ENCODE measurements at regions not wholly inside any gene's neighbourhood (a gene's known extent, or its start where the extent isn't known, plus 50 kb on each side); places are given as distances from the start of the nearest gene placed in this dataset.

GRCh38 chr22:49566141-49566541 is 261.5 kb downstream of the BRD1 start:
- no peak for TF ChIP-seq CTCF (IDR thresholded peaks at IDR 0.05; ENCODE audit: low read depth, low read length)
- DNase-seq (ENCODE audit: extremely low read depth, low read depth): no peak

- no peak for DNase-seq (ENCODE audit: extremely low read depth, low read depth)
- TF ChIP-seq CTCF (IDR thresholded peaks at IDR 0.05; ENCODE audit: low read depth, low read length): no peak
Observed at GRCh38 chr22:49565516-49565855, 262.2 kb downstream of the BRD1 start.

DNA sequence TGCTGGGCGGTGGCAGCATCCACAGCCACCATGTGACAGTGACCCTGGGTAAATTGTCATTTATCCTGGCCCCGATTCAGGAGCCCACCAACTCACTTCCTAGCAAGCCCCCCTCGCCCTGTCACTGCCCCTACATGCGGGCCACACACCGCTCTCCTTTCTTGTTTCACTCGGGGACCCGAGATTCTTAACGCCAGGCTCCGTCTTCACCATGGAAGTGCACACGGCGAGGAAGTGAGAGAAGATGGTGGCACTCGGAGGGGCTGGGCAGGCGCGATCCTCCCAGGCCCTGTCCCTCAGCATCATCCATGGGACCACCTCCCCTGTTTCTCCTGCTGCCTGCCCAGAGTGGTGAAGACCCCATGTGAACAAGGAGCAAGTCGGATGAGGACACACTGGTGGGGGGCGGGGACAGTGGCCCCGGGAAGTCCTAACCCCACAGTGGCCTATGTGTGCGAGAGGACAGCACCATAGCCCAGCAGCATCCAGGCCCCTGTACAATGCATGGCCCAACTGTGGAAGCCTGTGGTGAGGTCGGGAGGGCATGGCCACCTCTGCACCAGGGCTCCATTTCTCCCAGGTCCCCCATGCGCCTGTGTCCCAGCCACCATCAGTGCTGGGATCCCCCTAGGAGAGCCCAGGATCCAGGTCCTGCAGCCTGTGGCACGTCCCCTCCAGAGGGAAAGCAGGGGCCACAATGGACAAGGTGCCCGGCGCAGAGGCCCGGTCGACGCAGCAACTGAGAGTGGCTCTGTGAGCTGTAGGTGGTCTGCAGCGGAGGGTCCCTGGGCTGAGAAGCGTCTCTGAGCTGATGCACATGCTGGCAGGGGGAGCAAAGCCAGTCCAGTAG is 262.8 kb downstream of the BRD1 start:
- no peak for DNase-seq (ENCODE audit: extremely low read depth, low read depth)

GRCh38 chr22:49564054-49564453 is 263.6 kb downstream of the BRD1 start:
- DNase-seq (ENCODE audit: extremely low read depth, low read depth): no peak
- TF ChIP-seq CTCF (IDR thresholded peaks at IDR 0.05; ENCODE audit: low read depth, low read length): no peak

More for the DNA sequence above, 262.8 kb downstream of the BRD1 start:
- TF ChIP-seq CTCF (IDR thresholded peaks at IDR 0.05; ENCODE audit: low read depth, low read length): no peak

DNA sequence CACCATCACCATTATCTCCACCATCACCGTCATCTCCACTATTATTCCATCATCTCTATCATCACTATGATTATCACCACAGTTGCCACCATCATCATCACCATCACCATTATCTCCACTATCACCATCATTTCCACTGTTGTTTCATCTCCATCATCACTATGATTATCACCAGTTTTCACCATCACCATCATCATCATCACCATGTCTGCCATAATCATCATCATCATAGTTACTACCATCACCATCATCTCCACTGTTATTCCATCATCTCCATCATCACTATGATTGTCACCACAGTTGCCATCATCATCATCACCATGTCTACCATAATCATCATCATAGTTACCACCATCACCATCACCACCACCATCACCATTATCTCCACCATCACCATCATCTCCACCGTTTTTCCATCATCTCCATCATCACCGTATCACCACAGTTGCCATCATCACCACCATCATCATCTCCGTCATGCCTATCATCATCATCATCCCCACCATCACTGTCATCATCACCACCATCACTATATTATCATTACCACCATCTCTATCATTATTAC is 264.9 kb downstream of the BRD1 start:
- no peak for DNase-seq (ENCODE audit: extremely low read depth, low read depth)
- no peak for TF ChIP-seq CTCF (IDR thresholded peaks at IDR 0.05; ENCODE audit: low read depth, low read length)

GRCh38 chr22:49561976-49562375 is 265.7 kb downstream of the BRD1 start:
- TF ChIP-seq CTCF (IDR thresholded peaks at IDR 0.05; ENCODE audit: low read depth, low read length): no peak
- DNase-seq (ENCODE audit: extremely low read depth, low read depth): no peak

DNA sequence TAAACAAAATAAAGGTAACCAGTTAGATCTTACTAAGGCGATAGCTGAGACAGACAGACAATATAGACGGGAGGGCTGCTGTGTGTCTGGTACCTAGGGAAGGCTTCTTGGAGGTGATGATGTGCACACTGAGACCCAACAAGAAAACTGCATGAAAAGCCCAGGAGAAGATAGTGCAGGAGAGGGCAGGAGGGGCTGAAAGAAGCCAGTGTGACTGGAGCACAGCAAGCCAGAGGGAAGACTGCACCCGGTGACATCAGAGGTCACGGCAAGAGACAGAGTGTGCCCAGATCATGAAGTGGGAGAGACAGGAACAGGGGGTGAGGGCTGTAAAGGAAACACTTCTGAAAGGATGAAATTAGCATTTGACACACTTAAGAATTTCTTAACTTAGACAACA is 266.3 kb downstream of the BRD1 start:
- TF ChIP-seq CTCF (IDR thresholded peaks at IDR 0.05; ENCODE audit: low read depth, low read length): no peak
- DNase-seq (ENCODE audit: extremely low read depth, low read depth): no peak
